HG03521 (cell line): ENCODE measurements at regions not wholly inside any gene's neighbourhood (a gene's known extent, or its start where the extent isn't known, plus 50 kb on each side); places are given as distances from the start of the nearest gene placed in this dataset.

ENCODE experiments used
- ATAC-seq: cut with Tn5 transposase; IDR thresholded peaks from one replicate; pipeline ENCODE4 v1.9.1; 2021; ENCODE audit warnings: mild to moderate bottlenecking, moderate library complexity; ENCODE audit not compliant: unreplicated experiment

- ATAC-seq: no peak
These were observed 1508.2 kb downstream of the CDH11 start for GRCh38 chr16:63613701-63614100.

GRCh38 chr16:63612462-63613227 is 1509.2 kb downstream of the CDH11 start:
- ATAC-seq: no peak

GRCh38 chr16:63606778-63607177 is 1515.1 kb downstream of the CDH11 start:
- ATAC-seq: no peak

- ATAC-seq: no peak
These were observed 1519.5 kb downstream of the CDH11 start for GRCh38 chr16:63602206-63602927.

- no peak for ATAC-seq
These were observed 1525.1 kb downstream of the CDH11 start for GRCh38 chr16:63596716-63597115.

- no peak for ATAC-seq
These were observed 1529.0 kb downstream of the CDH11 start for GRCh38 chr16:63592852-63593251.

- no peak for ATAC-seq
These were observed 1540.3 kb downstream of the CDH11 start for GRCh38 chr16:63581570-63581969.

GRCh38 chr16:63578791-63579190 is 1542.6 kb upstream of the CDH8 start:
- ATAC-seq: no peak

GRCh38 chr16:63577891-63578290 is 1541.7 kb upstream of the CDH8 start:
- no peak for ATAC-seq

- ATAC-seq: no peak
These were observed 1538.8 kb upstream of the CDH8 start for GRCh38 chr16:63575041-63575440.

GRCh38 chr16:63568164-63568563 is 1531.9 kb upstream of the CDH8 start:
- no peak for ATAC-seq

GRCh38 chr16:63563819-63564505 is 1527.7 kb upstream of the CDH8 start:
- no peak for ATAC-seq

- no peak for ATAC-seq
These were observed 1517.7 kb upstream of the CDH8 start for GRCh38 chr16:63553980-63554379.

- ATAC-seq: no peak
These were observed 1503.0 kb upstream of the CDH8 start for GRCh38 chr16:63539276-63539675.

GRCh38 chr16:63530974-63531373 is 1494.7 kb upstream of the CDH8 start:
- ATAC-seq: no peak

GRCh38 chr16:63530208-63530607 is 1494.0 kb upstream of the CDH8 start:
- ATAC-seq: no peak

GRCh38 chr16:63527404-63527803 is 1491.2 kb upstream of the CDH8 start:
- ATAC-seq: no peak

- ATAC-seq: no peak
These were observed 1480.2 kb upstream of the CDH8 start for GRCh38 chr16:63516394-63516793.

- no peak for ATAC-seq
These were observed 1476.7 kb upstream of the CDH8 start for GRCh38 chr16:63512910-63513309.

- ATAC-seq: no peak
These were observed 1461.2 kb upstream of the CDH8 start for GRCh38 chr16:63497408-63497807.

- no peak for ATAC-seq
These were observed 1460.0 kb upstream of the CDH8 start for GRCh38 chr16:63496282-63496681.

GRCh38 chr16:63488955-63489354 is 1452.7 kb upstream of the CDH8 start:
- ATAC-seq: no peak
